Dedifferentiated amniotic fluid mesenchymal stem cell (primary cell): ENCODE measurements at regions not wholly inside any gene's neighbourhood (a gene's known extent, or its start where the extent isn't known, plus 50 kb on each side); places are given as distances from the start of the nearest gene placed in this dataset.
"Not testable (repeated sequence)": the region's sequence is repeated elsewhere in the genome, so short reads cannot be mapped to it uniquely, and the experiment has no call there.

Experiments used
- DNase-seq: peaks from one replicate; pipeline ENCODE4 v3.0.0-alpha.2; 2016; ENCODE audit errors: extremely low spot score

- no peak for DNase-seq
Measured at GRCh38 chr9:2243666-2244555, 228.8 kb downstream of the SMARCA2 start.

GRCh38 chr9:2247340-2247739 lies 232.2 kb downstream of the SMARCA2 start:
- no peak for DNase-seq

- DNase-seq, result no peak
Measured at GRCh38 chr9:2248768-2249265, 233.7 kb downstream of the SMARCA2 start.

- DNase-seq, result no peak
Measured at GRCh38 chr9:2253636-2254580, 238.8 kb downstream of the SMARCA2 start.

GRCh38 chr9:2255128-2255527 lies 240.0 kb downstream of the SMARCA2 start:
- no peak for DNase-seq

GRCh38 chr9:2257248-2257929 lies 242.2 kb downstream of the SMARCA2 start:
- DNase-seq, result no peak

GRCh38 chr9:2260417-2261306 lies 245.5 kb downstream of the SMARCA2 start:
- no peak for DNase-seq

- DNase-seq, result no peak
Measured at GRCh38 chr9:2261421-2262103, 246.4 kb downstream of the SMARCA2 start.

GRCh38 chr9:2262386-2263071 lies 247.4 kb downstream of the SMARCA2 start:
- no peak for DNase-seq

- no peak for DNase-seq
Measured at GRCh38 chr9:2263111-2263510, 248.0 kb downstream of the SMARCA2 start.

- DNase-seq, result no peak
Measured at GRCh38 chr9:2263665-2264064, 248.5 kb downstream of the SMARCA2 start.

GRCh38 chr9:2264081-2264480 lies 248.9 kb downstream of the SMARCA2 start:
- no peak for DNase-seq

- no peak for DNase-seq
Measured at GRCh38 chr9:2267181-2267745, 252.1 kb downstream of the SMARCA2 start.

GRCh38 chr9:2269778-2270177 lies 254.6 kb downstream of the SMARCA2 start:
- no peak for DNase-seq

- no peak for DNase-seq
Measured at GRCh38 chr9:2270565-2270964, 255.4 kb downstream of the SMARCA2 start.

GRCh38 chr9:2271426-2271825 lies 256.3 kb downstream of the SMARCA2 start:
- no peak for DNase-seq

- no peak for DNase-seq
Measured at GRCh38 chr9:2274762-2275161, 259.6 kb downstream of the SMARCA2 start.

- no peak for DNase-seq
Measured at GRCh38 chr9:2276296-2276695, 261.1 kb downstream of the SMARCA2 start.

GRCh38 chr9:2277133-2277532 lies 262.0 kb downstream of the SMARCA2 start:
- DNase-seq, result not testable (repeated sequence)
